ENCODE measurements at regions not wholly inside any gene's neighbourhood (a gene's known extent, or its start where the extent isn't known, plus 50 kb on each side); places are given as distances from the start of the nearest gene placed in this dataset.

DNA sequence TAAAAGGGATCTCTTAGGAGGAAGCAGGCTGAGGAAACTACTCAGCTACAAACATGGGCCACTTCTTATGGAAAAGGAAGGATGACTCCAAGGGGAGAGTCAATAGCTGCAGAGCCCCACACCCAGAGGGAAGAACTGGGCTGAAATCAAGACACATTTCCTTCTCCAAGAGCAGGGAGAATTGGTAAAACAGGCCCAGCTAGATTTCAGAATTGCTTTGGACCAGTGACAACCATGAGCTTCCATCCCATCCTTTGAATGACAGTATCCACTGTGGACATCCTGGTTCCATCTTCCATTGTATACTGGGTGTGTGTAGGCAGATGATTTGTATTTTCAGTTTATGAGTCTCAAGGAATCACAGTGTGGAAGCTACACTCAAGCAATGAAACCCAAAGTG is 267.5 kb downstream of the IRF8 start:
- no peak for DNase-seq

- no peak for DNase-seq
Observed at GRCh38 chr16:86167061-86167460, 268.1 kb downstream of the IRF8 start.

GRCh38 chr16:86170720-86171119 is 271.8 kb downstream of the IRF8 start:
- DNase-seq, result no peak

- DNase-seq, result no peak
Observed at GRCh38 chr16:86171329-86171728, 272.4 kb downstream of the IRF8 start.

- no peak for DNase-seq
Observed at GRCh38 chr16:86175816-86176215, 276.9 kb downstream of the IRF8 start.

GRCh38 chr16:86176462-86176861 is 277.5 kb downstream of the IRF8 start:
- DNase-seq, result no peak

DNA sequence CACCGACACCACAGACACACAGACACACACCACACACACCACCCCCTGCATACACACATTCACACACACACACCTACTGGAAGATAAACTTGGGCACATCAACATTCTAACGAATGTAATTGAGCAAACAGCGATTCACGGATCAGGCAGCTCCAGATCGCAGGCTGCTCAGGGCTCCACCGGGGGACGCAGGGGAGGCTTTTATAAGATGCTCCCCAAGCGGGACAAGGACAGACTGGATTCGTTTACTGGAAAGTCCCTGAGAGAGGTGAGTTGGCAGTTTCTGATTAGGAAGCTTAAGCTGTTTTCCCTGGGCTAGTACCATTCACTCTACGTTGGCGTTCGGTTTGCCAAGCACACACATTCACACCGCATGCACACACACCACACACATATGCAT is 281.3 kb downstream of the IRF8 start:
- no peak for DNase-seq

DNA sequence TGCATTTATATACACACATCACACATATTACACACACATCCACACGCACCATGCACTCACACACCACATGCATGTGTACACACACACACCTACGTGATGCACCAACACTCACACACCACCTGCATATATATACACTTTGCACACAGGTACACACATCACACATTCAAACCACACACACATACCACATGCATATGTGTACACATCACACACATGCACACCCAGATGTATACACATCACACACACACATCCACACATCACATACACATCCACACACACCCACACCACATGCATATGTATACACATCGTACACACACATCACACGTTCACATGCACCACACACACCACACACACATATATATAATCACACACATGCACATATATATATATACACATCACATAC is 281.8 kb downstream of the IRF8 start:
- no peak for DNase-seq

- DNase-seq, result no peak
Observed at GRCh38 chr16:86181526-86181925, 282.6 kb downstream of the IRF8 start.

- DNase-seq, result no peak
Observed at GRCh38 chr16:86184185-86184584, 285.2 kb downstream of the IRF8 start.

- no peak for DNase-seq
Observed at GRCh38 chr16:86185089-86185488, 286.1 kb downstream of the IRF8 start.

GRCh38 chr16:86186313-86186712 is 287.4 kb downstream of the IRF8 start:
- DNase-seq, result no peak

GRCh38 chr16:86189934-86190333 is 291.0 kb downstream of the IRF8 start:
- no peak for DNase-seq

GRCh38 chr16:86191663-86192062 is 292.7 kb downstream of the IRF8 start:
- DNase-seq, result no peak

- DNase-seq, result no peak
Observed at GRCh38 chr16:86193528-86194193, 294.7 kb downstream of the IRF8 start.

DNA sequence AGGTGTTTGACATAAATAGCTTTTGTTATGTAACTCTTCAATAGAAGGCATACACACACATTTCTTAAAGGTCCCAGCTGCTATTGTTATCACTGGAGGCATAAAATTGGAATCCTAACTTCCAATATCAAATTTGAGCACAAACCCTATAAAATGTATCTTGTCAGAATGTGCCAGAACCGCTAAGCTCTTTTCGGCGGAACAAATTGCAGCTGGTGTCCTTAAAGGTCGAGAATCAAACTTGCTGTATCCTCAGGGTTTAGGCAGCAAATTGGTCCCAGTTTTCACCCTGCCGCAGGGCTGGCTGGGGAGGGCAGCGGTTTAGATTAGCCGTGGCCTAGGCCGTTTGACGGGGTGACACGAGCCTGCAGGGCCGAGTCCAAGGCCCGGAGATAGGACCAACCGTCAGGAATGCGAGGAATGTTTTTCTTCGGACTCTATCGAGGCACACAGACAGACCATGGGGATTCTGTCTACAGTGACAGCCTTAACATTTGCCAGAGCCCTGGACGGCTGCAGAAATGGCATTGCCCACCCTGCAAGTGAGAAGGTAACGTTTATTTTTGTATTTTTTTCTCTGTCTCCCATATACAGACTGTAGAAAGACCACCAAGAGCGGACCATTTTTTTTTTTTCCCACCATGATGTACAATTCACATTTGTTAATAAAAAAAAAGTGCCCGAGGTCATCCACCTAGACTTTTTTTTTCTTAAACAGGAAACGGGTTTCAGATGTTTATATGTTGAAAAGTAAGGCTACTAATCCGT is 297.1 kb downstream of the IRF8 start:
- no peak for DNase-seq

DNA sequence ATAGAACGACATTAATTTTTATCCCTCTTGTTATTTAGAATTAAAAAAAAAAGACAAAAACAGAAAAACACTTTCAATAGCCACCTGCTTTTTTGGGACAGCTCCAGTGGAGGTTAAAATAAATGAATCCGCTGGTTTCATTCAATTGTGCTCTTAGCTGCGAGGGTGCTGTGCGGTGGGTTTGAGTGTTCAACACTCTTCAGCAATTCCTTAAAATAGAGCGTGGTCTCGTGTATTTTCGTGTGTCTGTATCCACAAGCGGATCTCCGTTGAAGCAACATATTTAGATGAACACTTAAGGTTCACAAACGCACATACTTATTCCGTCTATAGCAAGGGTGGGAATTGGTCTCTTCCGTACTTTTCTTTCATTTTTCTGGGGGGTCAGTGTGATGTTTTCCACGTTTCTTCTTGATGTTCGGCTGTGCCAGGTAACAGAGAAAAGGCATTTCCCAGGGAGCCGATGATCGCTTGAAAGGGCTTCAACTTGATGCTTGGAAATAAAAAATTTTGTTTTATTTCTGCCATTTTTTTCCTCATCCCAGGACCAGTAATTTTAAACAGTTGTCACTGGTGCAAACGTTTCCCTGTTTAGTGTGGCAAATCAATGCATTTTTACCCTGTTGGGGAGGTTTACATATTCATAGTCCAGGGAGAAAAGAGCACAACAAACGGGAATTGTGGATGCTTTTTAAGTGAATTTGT is 297.9 kb downstream of the IRF8 start:
- no peak for DNase-seq

- DNase-seq, result no peak
Observed at GRCh38 chr16:86198206-86199118, 299.5 kb downstream of the IRF8 start.

DNA sequence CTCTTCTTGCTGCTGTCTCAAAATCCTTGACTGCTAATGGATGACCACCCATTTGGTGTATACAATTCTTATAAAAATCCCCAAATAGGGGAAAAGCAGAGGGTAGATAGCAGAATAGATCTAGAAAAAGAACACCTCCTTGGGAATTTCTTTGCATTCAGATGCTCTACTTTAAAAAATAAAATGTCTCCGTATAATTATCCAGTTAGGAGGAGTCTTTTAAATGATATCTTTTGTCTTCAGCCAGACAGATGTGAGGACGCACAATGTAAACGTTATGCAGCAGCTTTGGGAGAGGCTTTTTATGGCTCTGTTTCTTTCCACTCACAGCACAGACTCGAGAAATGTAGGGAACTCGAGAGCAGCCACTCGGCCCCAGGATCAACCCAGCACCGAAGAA is 300.2 kb downstream of the IRF8 start:
- no peak for DNase-seq

DNA sequence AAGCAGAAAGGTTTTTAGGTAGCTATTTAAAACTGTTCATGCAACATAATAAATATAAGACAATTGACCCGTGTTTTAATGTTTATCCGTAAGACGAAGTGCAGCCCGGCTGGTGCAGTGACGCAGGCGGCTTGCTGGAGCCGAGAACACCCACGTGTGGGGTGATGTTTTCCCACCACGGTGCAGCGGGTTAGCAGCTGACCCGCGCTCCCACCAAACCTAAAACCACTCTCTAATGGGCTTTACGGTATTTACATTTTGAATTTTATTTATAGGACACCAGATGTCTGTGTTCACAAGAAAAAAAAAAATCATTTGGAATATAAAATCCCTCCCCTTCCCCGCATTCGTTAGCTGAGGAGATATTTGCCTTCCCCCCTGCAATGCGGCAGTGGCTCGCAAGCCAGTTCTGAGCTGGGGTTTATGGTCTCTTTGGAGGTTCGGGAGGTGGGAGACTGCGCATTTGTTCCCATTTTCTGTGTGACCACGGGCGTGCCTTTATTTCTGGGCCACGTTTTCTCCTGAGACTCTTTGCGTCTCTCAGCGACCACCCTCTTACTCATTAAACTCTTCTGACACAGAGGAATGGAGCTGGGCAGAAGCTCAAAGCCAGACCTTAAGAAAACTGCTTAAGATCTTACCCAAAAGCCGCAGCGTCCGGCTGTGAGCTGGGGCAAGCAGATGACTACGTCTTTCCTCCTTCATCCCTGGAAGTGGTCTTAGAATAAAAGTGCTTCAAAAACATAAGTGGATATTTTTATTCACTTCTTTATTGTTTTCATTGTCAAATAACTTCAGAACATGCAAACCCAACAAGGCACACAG is 301.1 kb downstream of the IRF8 start:
- DNase-seq, result no peak

DNA sequence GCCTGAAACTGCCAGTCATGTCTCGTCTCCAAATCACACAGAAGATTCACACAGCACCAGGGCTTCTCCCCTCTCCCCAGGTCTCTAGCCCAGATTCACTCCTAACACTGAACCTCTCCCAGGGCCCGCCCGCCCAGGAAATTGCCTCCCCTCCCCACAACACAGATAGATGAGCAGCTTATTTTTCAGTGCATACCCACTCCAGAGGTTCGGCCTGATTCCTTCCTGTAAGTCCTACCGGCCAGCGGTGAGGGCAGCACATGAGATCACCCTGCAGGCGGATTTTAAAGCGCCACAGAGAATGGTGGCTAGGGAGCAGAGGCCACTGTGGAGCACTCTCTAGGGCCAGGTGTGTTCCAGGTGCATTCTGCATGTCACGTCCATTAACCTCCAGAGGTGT is 301.8 kb downstream of the IRF8 start:
- DNase-seq, result no peak

GRCh38 chr16:86201746-86202145 is 302.8 kb downstream of the IRF8 start:
- DNase-seq, result no peak
